NCI-H1048 (cell line): ENCODE measurements at regions not wholly inside any gene's neighbourhood (a gene's known extent, or its start where the extent isn't known, plus 50 kb on each side); places are given as distances from the start of the nearest gene placed in this dataset.

Source experiments
- DNase-seq: peaks from one replicate; lab custom pipeline; 2025; lab: John Stamatoyannopoulos, UW

- DNase-seq, result no peak
Measured at GRCh38 chr7:135731-136645, 56.4 kb upstream of the FAM20C start.

DNA sequence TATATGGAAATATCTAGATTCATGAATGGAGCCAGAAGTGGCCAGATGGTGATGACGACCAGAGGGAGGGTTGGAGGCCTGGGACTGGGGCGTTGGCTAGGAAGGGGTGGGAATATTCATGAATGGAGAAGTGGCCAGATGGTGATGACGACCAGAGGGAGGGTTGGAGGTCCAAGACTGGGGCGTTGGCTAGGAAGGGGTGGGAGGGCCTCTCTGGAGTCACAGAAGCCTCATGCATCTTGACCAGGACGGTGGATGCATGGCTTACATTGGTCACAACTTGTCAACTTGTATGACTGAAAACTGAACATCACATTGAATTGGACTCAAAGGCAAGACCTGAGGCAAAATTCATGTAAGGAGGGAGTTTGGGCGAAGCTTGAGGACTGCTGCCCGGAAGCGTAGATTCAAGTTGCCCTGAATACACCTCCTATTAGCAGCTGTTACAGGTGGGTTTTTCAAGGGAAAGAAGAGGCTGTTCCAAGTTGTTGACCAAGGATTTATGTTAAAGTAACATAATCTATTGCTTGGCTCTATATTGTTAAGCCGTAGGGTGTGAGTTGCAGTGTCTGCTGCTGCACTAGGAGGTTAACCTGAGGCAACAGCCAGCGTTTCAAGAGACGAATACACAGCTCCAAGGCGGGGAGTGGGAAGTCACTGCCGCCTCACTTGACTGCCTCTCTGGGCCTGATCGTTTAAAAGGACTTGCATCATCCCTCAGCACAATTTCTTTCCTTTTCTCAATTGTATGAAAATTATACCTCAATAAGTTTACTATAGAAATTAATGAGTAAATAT is 55.1 kb upstream of the FAM20C start:
- no peak for DNase-seq

GRCh38 chr7:139131-139530 is 53.2 kb upstream of the FAM20C start:
- no peak for DNase-seq

DNA sequence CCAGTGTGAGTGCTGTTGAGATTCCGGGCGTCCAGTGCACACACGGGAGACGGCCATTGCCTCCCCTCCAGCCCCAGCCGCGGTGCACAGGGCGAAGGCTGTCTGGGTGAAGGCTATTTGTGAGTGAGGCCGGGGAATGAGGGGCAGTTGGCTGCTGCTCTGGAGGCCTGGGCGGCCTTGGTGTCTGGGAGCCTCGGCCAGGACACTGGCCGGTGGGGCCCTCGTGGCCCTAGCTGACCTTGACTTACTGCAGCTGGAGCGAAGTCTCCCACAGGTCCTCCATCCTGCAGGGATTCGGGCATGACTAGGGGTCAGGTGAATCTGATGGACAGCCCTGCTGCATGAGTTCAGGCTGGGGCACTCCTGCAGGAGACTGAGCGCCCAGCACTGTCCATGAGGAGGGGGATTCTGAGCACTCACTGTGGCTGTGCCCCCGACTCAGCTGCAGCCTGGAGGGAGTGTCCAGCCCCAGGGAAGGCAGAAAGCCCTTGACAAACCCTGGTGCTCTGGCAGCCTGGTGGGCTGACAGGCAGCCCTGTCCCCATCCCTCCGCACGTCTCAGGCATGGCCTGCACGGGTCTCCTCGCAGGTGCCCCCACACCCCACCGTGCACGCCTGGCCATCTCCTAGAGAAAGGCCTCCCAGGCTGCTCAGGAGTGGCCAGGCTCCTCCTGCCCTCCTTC is 52.7 kb upstream of the FAM20C start:
- no peak for DNase-seq

- no peak for DNase-seq
Measured at GRCh38 chr7:140996-141395, 51.4 kb upstream of the FAM20C start.

- no peak for DNase-seq
Measured at GRCh38 chr7:142248-142941, 50.0 kb upstream of the FAM20C start.
